Activated CD4-positive, alpha-beta memory T cell treated with anti-CD3 and anti-CD28 coated beads, Interleukin-2, amount 10 ng/mL, durations not matched to agents 7 days and 5 days (primary cell): ENCODE measurements at regions not wholly inside any gene's neighbourhood (a gene's known extent, or its start where the extent isn't known, plus 50 kb on each side); places are given as distances from the start of the nearest gene placed in this dataset.

Source experiments
- CTCF ChIA-PET: fragments of 350-600 bp; sonication (Branson Sonifier 250); formaldehyde crosslinking; loops from one replicate; lab custom pipeline; 2021; ENCODE audit warnings: antibody characterized with exemption, inconsistent platforms; lab: Charles Lee
- POLR2A ChIA-PET: fragments of 350-600 bp; sonication (Branson Sonifier 250); formaldehyde crosslinking; loops from one replicate; lab custom pipeline; 2021; ENCODE audit warnings: antibody characterized with exemption; lab: Charles Lee
- DNase-seq: peaks from one replicate; pipeline ENCODE4 v3.0.0-alpha.2; 2020
- H3K27ac Mint-ChIP-seq: one replicate; pipeline ENCODE4 v1.8.0; 2021; ENCODE audit warnings: mild to moderate bottlenecking, mixed read lengths
- H3K27me3 Mint-ChIP-seq: one replicate; pipeline ENCODE4 v1.8.0; 2021; ENCODE audit warnings: mixed read lengths
- H3K36me3 Mint-ChIP-seq: one replicate; pipeline ENCODE4 v1.8.0; 2021; ENCODE audit warnings: low read depth, mixed read lengths
- H3K4me1 Mint-ChIP-seq: one replicate; pipeline ENCODE4 v1.8.0; 2021; ENCODE audit warnings: mixed read lengths
- H3K4me3 Mint-ChIP-seq: one replicate; pipeline ENCODE4 v1.8.0; 2021; ENCODE audit warnings: mild to moderate bottlenecking, mixed read lengths
- H3K9me3 Mint-ChIP-seq: one replicate; pipeline ENCODE4 v1.8.0; 2021; ENCODE audit warnings: mixed read lengths

DNA sequence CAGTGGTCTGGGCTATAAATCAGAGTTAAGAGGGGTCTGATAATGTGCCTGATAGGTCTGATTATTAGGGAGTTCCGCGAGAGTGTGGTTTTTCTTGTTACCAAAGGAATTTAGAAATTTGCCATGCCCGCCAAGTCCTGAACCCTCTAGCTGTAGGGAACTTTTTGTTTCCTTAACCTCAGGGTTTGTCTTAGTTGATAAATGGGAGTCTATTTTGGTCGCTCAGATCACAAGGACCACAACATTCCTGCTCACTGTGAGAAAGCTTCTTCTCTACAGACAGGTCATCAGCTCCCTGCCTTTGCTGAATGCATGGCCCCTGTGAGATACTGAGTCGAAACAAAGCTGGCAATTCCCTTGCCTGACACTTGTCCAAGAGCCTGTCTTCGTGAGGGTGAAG, 497.8 kb downstream of the HS3ST4 start:
- no peaks in the 10 kb centered on the region for H3K9me3 Mint-ChIP-seq
- POLR2A ChIA-PET = no interaction called here
- CTCF ChIA-PET = no interaction called here
- H3K36me3 Mint-ChIP-seq = no peaks in the 10 kb centered on the region
- no peak overlapping the region for H3K4me3 Mint-ChIP-seq
- DNase-seq = no peak
- no peaks in the 10 kb centered on the region for H3K27me3 Mint-ChIP-seq
- no peaks in the 10 kb centered on the region for H3K4me1 Mint-ChIP-seq
- H3K27ac Mint-ChIP-seq = no peak overlapping the region

DNA sequence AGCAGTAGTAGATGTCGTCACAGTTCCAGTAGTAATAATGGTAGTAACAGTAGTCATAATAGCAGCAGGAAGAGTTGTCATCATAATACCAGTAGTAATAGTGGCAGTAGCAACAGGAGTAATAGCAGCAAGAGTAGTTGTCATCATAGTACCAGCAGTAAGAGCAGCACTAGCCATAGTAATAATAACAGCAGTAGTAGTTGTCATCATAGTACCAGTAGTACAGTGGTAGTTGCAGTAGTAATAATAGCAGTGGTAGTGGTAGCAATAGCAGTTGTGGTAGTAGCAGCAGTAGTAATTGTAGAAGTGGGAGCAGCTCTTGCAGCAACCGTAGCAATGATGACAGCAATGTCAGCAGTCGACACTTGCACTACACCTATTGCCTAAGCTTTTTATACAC, 502.8 kb downstream of the HS3ST4 start:
- H3K4me3 Mint-ChIP-seq = no peak overlapping the region
- H3K9me3 Mint-ChIP-seq = no peaks in the 10 kb centered on the region
- no peak for DNase-seq
- H3K36me3 Mint-ChIP-seq = no peaks in the 10 kb centered on the region
- H3K4me1 Mint-ChIP-seq = no peaks in the 10 kb centered on the region
- H3K27me3 Mint-ChIP-seq = no peaks in the 10 kb centered on the region
- no peak overlapping the region for H3K27ac Mint-ChIP-seq
- CTCF ChIA-PET = no interaction called here
- POLR2A ChIA-PET = no interaction called here

- Mint-ChIP-seq H3K9me3 (no peaks in the 10 kb centered on the region), H3K27me3 (no peaks in the 10 kb centered on the region), H3K36me3 (no peaks in the 10 kb centered on the region), H3K27ac (no peak overlapping the region), H3K4me1 (no peaks in the 10 kb centered on the region), H3K4me3 (no peak overlapping the region)
- ChIA-PET POLR2A (no interaction called here), CTCF (no interaction called here)
- no peak for DNase-seq
Measured at GRCh38 chr16:26195225-26195624, 503.5 kb downstream of the HS3ST4 start.

- Mint-ChIP-seq H3K9me3 (no peaks in the 10 kb centered on the region), H3K27me3 (no peaks in the 10 kb centered on the region), H3K4me3 (no peak overlapping the region), H3K36me3 (no peaks in the 10 kb centered on the region), H3K4me1 (no peaks in the 10 kb centered on the region), H3K27ac (no peak overlapping the region)
- CTCF ChIA-PET = no interaction called here
- DNase-seq = no peak
- POLR2A ChIA-PET = no interaction called here
Measured at GRCh38 chr16:26196310-26196709, 504.6 kb downstream of the HS3ST4 start.

DNA sequence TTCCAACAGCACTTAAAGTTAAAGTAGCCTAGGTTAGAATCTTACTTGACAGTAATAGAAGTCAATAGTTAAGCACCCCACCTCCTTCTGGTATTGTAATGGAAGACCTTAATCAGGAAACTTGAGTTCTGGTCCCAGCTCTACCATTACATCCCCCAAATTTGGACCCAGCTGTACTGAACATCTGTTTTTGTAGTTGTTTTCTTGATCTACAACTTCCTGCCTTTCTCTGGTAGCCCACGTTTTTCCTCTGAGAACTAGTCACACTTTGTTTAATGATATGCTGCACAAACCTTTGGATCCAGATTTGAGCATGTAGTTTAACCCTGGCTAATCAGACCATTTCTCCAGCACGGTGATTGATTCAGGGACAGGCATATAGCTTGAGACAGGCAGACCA, 505.0 kb downstream of the HS3ST4 start:
- no peaks in the 10 kb centered on the region for H3K9me3 Mint-ChIP-seq
- H3K4me1 Mint-ChIP-seq = no peaks in the 10 kb centered on the region
- H3K4me3 Mint-ChIP-seq = no peak overlapping the region
- no peak overlapping the region for H3K27ac Mint-ChIP-seq
- no peak for DNase-seq
- POLR2A ChIA-PET = no interaction called here
- H3K27me3 Mint-ChIP-seq = no peaks in the 10 kb centered on the region
- no peaks in the 10 kb centered on the region for H3K36me3 Mint-ChIP-seq
- CTCF ChIA-PET = no interaction called here

DNA sequence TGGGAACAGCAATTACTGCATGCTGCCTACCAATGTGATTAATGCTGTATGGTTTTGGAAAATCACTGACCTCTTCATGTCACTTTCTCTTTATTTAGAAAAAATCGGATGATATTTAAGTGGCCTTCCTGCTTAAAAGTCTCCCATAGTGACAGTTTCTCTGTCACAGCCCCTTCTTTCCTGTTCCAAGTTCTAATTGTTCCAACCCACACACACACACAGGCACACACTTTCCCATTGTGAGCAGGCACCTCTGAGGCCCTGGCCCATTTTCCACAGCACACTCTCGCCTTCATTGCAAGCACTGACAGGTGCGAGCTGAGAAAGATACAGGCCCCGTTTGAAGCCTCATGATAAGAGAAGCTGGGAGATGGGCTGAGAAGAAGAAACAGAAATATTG, 505.9 kb downstream of the HS3ST4 start:
- Mint-ChIP-seq H3K9me3 (no peaks in the 10 kb centered on the region), H3K27me3 (no peaks in the 10 kb centered on the region), H3K27ac (no peak overlapping the region), H3K4me1 (no peaks in the 10 kb centered on the region), H3K4me3 (no peak overlapping the region), H3K36me3 (no peaks in the 10 kb centered on the region)
- CTCF ChIA-PET = no interaction called here
- DNase-seq = no peak
- POLR2A ChIA-PET = no interaction called here

DNA sequence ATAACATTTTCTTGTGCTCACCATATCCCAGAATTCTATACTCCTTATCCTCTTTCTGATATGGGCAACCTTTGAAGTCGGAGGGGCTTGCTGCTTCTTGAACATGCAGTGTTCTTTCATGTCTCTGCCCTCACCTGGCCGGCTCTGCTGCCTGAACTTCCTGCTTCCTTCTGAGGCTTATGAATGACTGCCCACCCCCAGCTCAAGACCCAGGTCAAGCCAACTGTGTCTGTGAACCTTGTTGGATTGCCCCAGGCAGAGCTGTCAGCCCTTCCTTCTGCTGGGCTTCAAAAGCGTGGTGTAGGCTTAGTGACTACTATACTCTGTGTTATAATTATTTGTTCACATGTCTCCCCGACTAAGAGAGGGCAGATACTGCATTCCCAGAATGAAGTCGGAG, 506.5 kb downstream of the HS3ST4 start:
- POLR2A ChIA-PET = no interaction called here
- Mint-ChIP-seq H3K4me1 (no peaks in the 10 kb centered on the region), H3K27me3 (no peaks in the 10 kb centered on the region), H3K27ac (no peak overlapping the region), H3K36me3 (no peaks in the 10 kb centered on the region), H3K4me3 (no peak overlapping the region), H3K9me3 (no peaks in the 10 kb centered on the region)
- DNase-seq = no peak
- CTCF ChIA-PET = no interaction called here

- Mint-ChIP-seq H3K27ac (no peak overlapping the region), H3K36me3 (no peaks in the 10 kb centered on the region), H3K4me1 (no peaks in the 10 kb centered on the region), H3K4me3 (no peak overlapping the region), H3K27me3 (no peaks in the 10 kb centered on the region), H3K9me3 (no peaks in the 10 kb centered on the region)
- DNase-seq = no peak
- ChIA-PET CTCF (no interaction called here), POLR2A (no interaction called here)
Measured at GRCh38 chr16:26204138-26204537, 512.4 kb downstream of the HS3ST4 start.

DNA sequence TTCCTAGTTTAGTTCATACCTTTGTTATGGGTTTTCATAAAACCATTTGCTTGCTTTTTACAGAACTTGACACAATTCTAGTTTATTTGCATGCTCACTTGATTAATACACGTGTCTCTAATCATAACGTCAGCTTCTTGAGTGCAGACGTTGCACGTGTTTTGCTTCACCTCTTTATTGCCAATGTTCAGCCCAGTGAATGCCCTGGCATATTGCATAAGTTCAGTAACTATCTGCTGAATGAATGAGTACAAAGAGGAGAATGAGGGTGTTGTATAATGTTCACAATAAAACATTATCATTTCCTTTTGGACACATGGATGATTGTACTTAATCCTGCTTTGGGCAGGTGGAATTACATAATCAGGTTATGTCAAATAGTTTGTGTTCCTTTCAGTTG, 519.8 kb downstream of the HS3ST4 start:
- POLR2A ChIA-PET = no interaction called here
- Mint-ChIP-seq H3K27ac (no peak overlapping the region), H3K9me3 (peaks cover 9% of the 10 kb centered on the region), H3K4me1 (no peaks in the 10 kb centered on the region), H3K36me3 (no peaks in the 10 kb centered on the region), H3K4me3 (no peak overlapping the region), H3K27me3 (peaks cover 2% of the 10 kb centered on the region)
- no peak for DNase-seq
- CTCF ChIA-PET = no interaction called here

- ChIA-PET CTCF (no interaction called here), POLR2A (no interaction called here)
- H3K4me3 Mint-ChIP-seq = no peak overlapping the region
- no peaks in the 10 kb centered on the region for H3K36me3 Mint-ChIP-seq
- H3K27ac Mint-ChIP-seq = no peak overlapping the region
- H3K27me3 Mint-ChIP-seq = peaks cover 2% of the 10 kb centered on the region
- no peak for DNase-seq
- no peaks in the 10 kb centered on the region for H3K4me1 Mint-ChIP-seq
- peaks cover 9% of the 10 kb centered on the region for H3K9me3 Mint-ChIP-seq
Measured at GRCh38 chr16:26212599-26212998, 520.8 kb downstream of the HS3ST4 start.

- Mint-ChIP-seq H3K4me1 (no peaks in the 10 kb centered on the region), H3K27me3 (peaks cover under 1% of the 10 kb centered on the region), H3K27ac (no peak overlapping the region), H3K36me3 (no peaks in the 10 kb centered on the region), H3K9me3 (peaks cover 9% of the 10 kb centered on the region), H3K4me3 (no peak overlapping the region)
- no peak for DNase-seq
- ChIA-PET CTCF (no interaction called here), POLR2A (no interaction called here)
Measured at GRCh38 chr16:26214581-26215174, 522.9 kb downstream of the HS3ST4 start.

DNA sequence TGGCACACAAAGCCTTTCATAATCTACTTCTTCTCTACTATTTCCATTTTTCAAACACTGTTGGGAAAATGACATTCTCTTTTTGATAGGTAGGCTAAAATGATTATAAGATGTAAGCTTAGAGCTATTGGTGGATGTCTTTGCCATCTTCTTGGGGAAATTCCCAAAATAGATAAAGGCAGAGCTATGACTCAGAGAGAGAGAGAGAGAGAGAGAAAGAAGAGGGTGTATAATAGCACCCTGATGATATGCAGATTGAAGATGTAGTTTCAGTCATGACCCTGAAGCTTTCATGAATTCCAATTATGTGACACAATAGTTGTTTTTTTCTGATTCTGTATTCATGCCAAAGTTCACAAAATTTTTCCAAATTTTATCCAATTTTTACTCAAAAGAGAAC, 529.1 kb downstream of the HS3ST4 start:
- DNase-seq = no peak
- Mint-ChIP-seq H3K27ac (no peak overlapping the region), H3K36me3 (no peaks in the 10 kb centered on the region), H3K4me1 (no peaks in the 10 kb centered on the region), H3K9me3 (no peaks in the 10 kb centered on the region), H3K4me3 (no peak overlapping the region), H3K27me3 (no peaks in the 10 kb centered on the region)
- ChIA-PET CTCF (no interaction called here), POLR2A (no interaction called here)

DNA sequence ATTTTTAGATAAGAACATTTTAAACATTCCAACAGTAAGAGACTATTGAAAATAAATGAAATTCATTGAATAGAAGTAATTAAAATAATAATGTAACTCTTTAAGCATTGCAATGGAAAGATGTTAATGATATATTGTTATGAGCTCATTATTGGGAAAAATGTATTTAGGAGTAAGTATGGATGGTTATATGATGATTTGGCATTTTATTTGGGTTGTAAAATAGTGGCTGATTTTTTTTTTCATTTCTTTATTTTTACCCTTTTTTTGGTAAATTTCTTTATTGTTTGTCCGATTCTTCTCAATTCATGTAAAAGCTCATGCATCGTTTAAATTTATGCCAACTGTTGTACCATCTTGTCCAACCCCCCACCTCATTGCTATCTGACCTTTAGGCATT, 539.9 kb downstream of the HS3ST4 start:
- no peak overlapping the region for H3K27ac Mint-ChIP-seq

DNA sequence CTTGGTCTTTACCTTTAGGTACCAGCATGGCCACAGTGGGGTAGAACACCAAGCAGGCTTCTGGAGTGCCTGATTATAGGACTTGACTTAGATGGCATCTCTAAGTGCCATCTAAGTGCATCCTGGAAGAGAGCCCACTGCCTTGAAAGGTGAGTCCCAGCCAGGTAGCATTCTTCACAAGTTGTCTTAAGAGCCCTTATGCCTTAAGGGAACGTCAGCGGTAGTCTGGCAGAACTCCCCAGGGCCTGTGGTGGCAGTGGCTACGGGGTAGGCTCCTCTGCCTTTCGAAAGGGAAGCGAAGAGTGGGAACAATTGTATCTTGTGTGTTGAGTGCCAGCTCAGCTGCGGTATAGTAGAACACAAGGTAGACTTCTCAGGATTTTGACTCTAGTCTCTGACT, 549.0 kb downstream of the HS3ST4 start:
- ChIA-PET CTCF (no interaction called here), POLR2A (no interaction called here)
- Mint-ChIP-seq H3K27me3 (no peaks in the 10 kb centered on the region), H3K27ac (no peak overlapping the region), H3K9me3 (no peaks in the 10 kb centered on the region), H3K4me1 (no peaks in the 10 kb centered on the region), H3K4me3 (no peak overlapping the region), H3K36me3 (no peaks in the 10 kb centered on the region)
- DNase-seq = no peak

More for the DNA sequence above, 539.9 kb downstream of the HS3ST4 start:
- POLR2A ChIA-PET = no interaction called here
- H3K9me3 Mint-ChIP-seq = no peaks in the 10 kb centered on the region
- no peak for DNase-seq
- H3K4me3 Mint-ChIP-seq = no peak overlapping the region
- H3K27me3 Mint-ChIP-seq = no peaks in the 10 kb centered on the region
- H3K36me3 Mint-ChIP-seq = no peaks in the 10 kb centered on the region
- CTCF ChIA-PET = no interaction called here
- H3K4me1 Mint-ChIP-seq = no peaks in the 10 kb centered on the region
